Prostate gland (tissue), 2 donors: ENCODE measurements at regions not wholly inside any gene's neighbourhood (a gene's known extent, or its start where the extent isn't known, plus 50 kb on each side); places are given as distances from the start of the nearest gene placed in this dataset.

Experiments used
- POLR2A ChIP-seq: fragments of 450-650 bp; IDR thresholded peaks from one replicate; pipeline ENCODE4 v1.6.1; 2016; ENCODE audit warnings: antibody characterized with exemption, mild to moderate bottlenecking
- TF ChIP-seq, protein P1 (sequence below), 4 experiments: fragments of 200-600 bp in 2 of 4; fragments of 450-650 bp in 2 of 4; sonication (generic) in 2 of 4; IDR thresholded peaks; 1 replicate in 3 of 4; 2 replicates in 1 of 4; pipeline ENCODE4 v1.5.1; 2016 to 2019; ENCODE audit warnings: antibody characterized with exemption in 4 of 4, mild to moderate bottlenecking in 2 of 4, moderate library complexity in 2 of 4

DNA sequence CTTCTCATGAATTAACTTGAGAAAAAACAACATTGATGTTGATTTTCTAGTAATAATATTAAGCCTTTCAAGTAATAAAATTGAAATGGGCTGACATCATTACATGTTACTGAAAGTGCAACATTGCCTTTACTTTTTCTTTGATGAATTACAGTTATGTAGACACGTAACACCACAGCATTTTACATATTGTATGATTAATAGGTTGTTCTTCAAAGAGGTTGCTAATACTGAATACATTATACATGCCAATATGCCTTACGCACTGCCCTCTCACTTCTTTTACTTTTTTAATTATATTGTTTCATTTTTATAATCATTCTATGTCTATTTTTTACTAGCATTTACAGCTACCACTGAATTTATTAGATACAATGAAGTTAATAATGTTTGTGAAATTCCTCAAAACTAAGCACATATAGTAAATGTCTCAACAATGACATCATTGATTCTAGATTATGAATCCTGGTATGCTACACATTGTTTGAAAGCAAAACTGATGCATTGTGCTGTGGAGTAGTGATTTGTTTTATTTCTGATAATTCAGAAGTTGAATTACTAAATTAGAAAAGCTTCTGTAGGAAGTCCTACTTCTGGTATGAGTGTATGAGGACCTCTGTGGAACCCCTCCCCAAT, 464.4 kb upstream of the IZUMO3 start:
- TF ChIP-seq POLR2A = no peak
- TF ChIP-seq, protein P1, sequence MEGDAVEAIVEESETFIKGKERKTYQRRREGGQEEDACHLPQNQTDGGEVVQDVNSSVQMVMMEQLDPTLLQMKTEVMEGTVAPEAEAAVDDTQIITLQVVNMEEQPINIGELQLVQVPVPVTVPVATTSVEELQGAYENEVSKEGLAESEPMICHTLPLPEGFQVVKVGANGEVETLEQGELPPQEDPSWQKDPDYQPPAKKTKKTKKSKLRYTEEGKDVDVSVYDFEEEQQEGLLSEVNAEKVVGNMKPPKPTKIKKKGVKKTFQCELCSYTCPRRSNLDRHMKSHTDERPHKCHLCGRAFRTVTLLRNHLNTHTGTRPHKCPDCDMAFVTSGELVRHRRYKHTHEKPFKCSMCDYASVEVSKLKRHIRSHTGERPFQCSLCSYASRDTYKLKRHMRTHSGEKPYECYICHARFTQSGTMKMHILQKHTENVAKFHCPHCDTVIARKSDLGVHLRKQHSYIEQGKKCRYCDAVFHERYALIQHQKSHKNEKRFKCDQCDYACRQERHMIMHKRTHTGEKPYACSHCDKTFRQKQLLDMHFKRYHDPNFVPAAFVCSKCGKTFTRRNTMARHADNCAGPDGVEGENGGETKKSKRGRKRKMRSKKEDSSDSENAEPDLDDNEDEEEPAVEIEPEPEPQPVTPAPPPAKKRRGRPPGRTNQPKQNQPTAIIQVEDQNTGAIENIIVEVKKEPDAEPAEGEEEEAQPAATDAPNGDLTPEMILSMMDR (IDR thresholded peaks at IDR 0.05) = no peak
